Stomach smooth muscle (tissue), 2 donors: ENCODE measurements at regions not wholly inside any gene's neighbourhood (a gene's known extent, or its start where the extent isn't known, plus 50 kb on each side); places are given as distances from the start of the nearest gene placed in this dataset.
"Not testable (repeated sequence)": the region's sequence is repeated elsewhere in the genome, so short reads cannot be mapped to it uniquely, and the experiment has no call there.

Experiments
- H3K27ac ChIP-seq: one replicate; pipeline ENCODE4 v1.7.0; 2013; ENCODE audit warnings: mild to moderate bottlenecking, low read length, inconsistent platforms
- H3K27me3 ChIP-seq, 2 donors: one replicate each; pipeline ENCODE4 v1.7.0; 2013; ENCODE audit warnings: low read length in 2 of 2; ENCODE audit not compliant: insufficient read depth in 2 of 2, control insufficient read depth in 1 of 2
- H3K36me3 ChIP-seq, 2 donors: one replicate each; pipeline ENCODE4 v1.7.0; 2013; ENCODE audit warnings: low read length in 2 of 2; ENCODE audit not compliant: control insufficient read depth in 2 of 2, insufficient read depth in 2 of 2
- H3K4me1 ChIP-seq: one replicate; pipeline ENCODE4 v1.7.0; 2013; ENCODE audit warnings: low read length; ENCODE audit not compliant: control insufficient read depth, insufficient read depth
- H3K4me3 ChIP-seq, 2 donors: one replicate each; pipeline ENCODE4 v1.7.0; 2013; ENCODE audit warnings: low read length in 2 of 2
- H3K9ac ChIP-seq, 2 donors: one replicate each; pipeline ENCODE4 v1.7.0; 2013; ENCODE audit warnings: low read length in 2 of 2, mild to moderate bottlenecking in 1 of 2
- H3K9me3 ChIP-seq, 2 donors: one replicate each; pipeline ENCODE4 v1.7.0; 2013; ENCODE audit warnings: low read length in 2 of 2; ENCODE audit not compliant: control insufficient read depth in 2 of 2
- donor health status: healthy.
- donor health status: Pancreatic carcinoma.

- Histone ChIP-seq H3K4me1 (no peaks in the 10 kb centered on the region), H3K27me3 (no peaks in the 10 kb centered on the region), H3K27ac (no peak overlapping the region), H3K9me3 (no peaks in the 10 kb centered on the region), H3K36me3 (no peaks in the 10 kb centered on the region), H3K9ac (no peak overlapping the region), H3K4me3 (no peak overlapping the region)
These were observed 249.9 kb downstream of the MEX3B start for GRCh38 chr15:81795899-81796298.

GRCh38 chr15:81792646-81793045 is 253.2 kb downstream of the MEX3B start:
- Histone ChIP-seq H3K4me1 (no peaks in the 10 kb centered on the region), H3K4me3 (no peak overlapping the region), H3K9me3 (no peaks in the 10 kb centered on the region), H3K27ac (no peak overlapping the region), H3K36me3 (no peaks in the 10 kb centered on the region), H3K27me3 (no peaks in the 10 kb centered on the region), H3K9ac (no peak overlapping the region)

GRCh38 chr15:81791322-81791721 is 254.5 kb downstream of the MEX3B start:
- H3K27ac ChIP-seq, H3K4me3 ChIP-seq, H3K27me3 ChIP-seq, H3K9me3 ChIP-seq, H3K9ac ChIP-seq, H3K36me3 ChIP-seq, H3K4me1 ChIP-seq: not testable (repeated sequence)

GRCh38 chr15:81789403-81789802 is 256.4 kb downstream of the MEX3B start:
- Histone ChIP-seq H3K9ac (no peak overlapping the region), H3K4me1 (no peaks in the 10 kb centered on the region), H3K27me3 (no peaks in the 10 kb centered on the region), H3K36me3 (no peaks in the 10 kb centered on the region), H3K9me3 (no peaks in the 10 kb centered on the region), H3K27ac (no peak overlapping the region), H3K4me3 (no peak overlapping the region)

- Histone ChIP-seq H3K9ac (no peak overlapping the region), H3K9me3 (no peaks in the 10 kb centered on the region), H3K27me3 (no peaks in the 10 kb centered on the region), H3K4me3 (no peak overlapping the region), H3K27ac (no peak overlapping the region), H3K36me3 (no peaks in the 10 kb centered on the region), H3K4me1 (no peaks in the 10 kb centered on the region)
These were observed 259.0 kb downstream of the MEX3B start for GRCh38 chr15:81786776-81787175.

GRCh38 chr15:81785679-81786078 is 260.1 kb downstream of the MEX3B start:
- no peaks in the 10 kb centered on the region for H3K9me3 ChIP-seq
- H3K4me3 ChIP-seq = no peak overlapping the region
- no peaks in the 10 kb centered on the region for H3K4me1 ChIP-seq
- no peaks in the 10 kb centered on the region for H3K27me3 ChIP-seq
- no peaks in the 10 kb centered on the region for H3K36me3 ChIP-seq
- no peak overlapping the region for H3K27ac ChIP-seq
- no peak overlapping the region for H3K9ac ChIP-seq

GRCh38 chr15:81785181-81785580 is 260.6 kb downstream of the MEX3B start:
- Histone ChIP-seq H3K4me3 (no peak overlapping the region), H3K4me1 (no peaks in the 10 kb centered on the region), H3K27ac (no peak overlapping the region), H3K36me3 (no peaks in the 10 kb centered on the region), H3K9ac (no peak overlapping the region), H3K9me3 (no peaks in the 10 kb centered on the region), H3K27me3 (no peaks in the 10 kb centered on the region)

GRCh38 chr15:81784751-81785150 is 261.1 kb downstream of the MEX3B start:
- Histone ChIP-seq H3K4me1 (no peaks in the 10 kb centered on the region), H3K9me3 (no peaks in the 10 kb centered on the region), H3K27ac (no peak overlapping the region), H3K4me3 (no peak overlapping the region), H3K27me3 (no peaks in the 10 kb centered on the region), H3K9ac (no peak overlapping the region), H3K36me3 (no peaks in the 10 kb centered on the region)

- no peak overlapping the region for H3K9ac ChIP-seq
- H3K27me3 ChIP-seq = no peaks in the 10 kb centered on the region
- no peak overlapping the region for H3K27ac ChIP-seq
- no peaks in the 10 kb centered on the region for H3K36me3 ChIP-seq
- H3K4me1 ChIP-seq = no peaks in the 10 kb centered on the region
- H3K9me3 ChIP-seq = no peaks in the 10 kb centered on the region
- no peak overlapping the region for H3K4me3 ChIP-seq
These were observed 262.2 kb downstream of the MEX3B start for GRCh38 chr15:81783586-81783985.

GRCh38 chr15:81783076-81783475 is 262.7 kb downstream of the MEX3B start:
- Histone ChIP-seq H3K4me3 (no peak overlapping the region), H3K27ac (no peak overlapping the region)

GRCh38 chr15:81781395-81781794 is 264.4 kb downstream of the MEX3B start:
- Histone ChIP-seq H3K27ac (no peak overlapping the region), H3K36me3 (no peaks in the 10 kb centered on the region)

More at GRCh38 chr15:81783076-81783475, 262.7 kb downstream of the MEX3B start:
- H3K9ac ChIP-seq = no peak overlapping the region
- H3K9me3 ChIP-seq = no peaks in the 10 kb centered on the region
- no peaks in the 10 kb centered on the region for H3K36me3 ChIP-seq
- H3K27me3 ChIP-seq = no peaks in the 10 kb centered on the region
- H3K4me1 ChIP-seq = no peaks in the 10 kb centered on the region

More at GRCh38 chr15:81781395-81781794, 264.4 kb downstream of the MEX3B start:
- Histone ChIP-seq H3K27me3 (no peaks in the 10 kb centered on the region), H3K9me3 (no peaks in the 10 kb centered on the region), H3K4me1 (no peaks in the 10 kb centered on the region), H3K9ac (no peak overlapping the region), H3K4me3 (no peak overlapping the region)
